ENCODE measurements at regions not wholly inside any gene's neighbourhood (a gene's known extent, or its start where the extent isn't known, plus 50 kb on each side); places are given as distances from the start of the nearest gene placed in this dataset.

DNA sequence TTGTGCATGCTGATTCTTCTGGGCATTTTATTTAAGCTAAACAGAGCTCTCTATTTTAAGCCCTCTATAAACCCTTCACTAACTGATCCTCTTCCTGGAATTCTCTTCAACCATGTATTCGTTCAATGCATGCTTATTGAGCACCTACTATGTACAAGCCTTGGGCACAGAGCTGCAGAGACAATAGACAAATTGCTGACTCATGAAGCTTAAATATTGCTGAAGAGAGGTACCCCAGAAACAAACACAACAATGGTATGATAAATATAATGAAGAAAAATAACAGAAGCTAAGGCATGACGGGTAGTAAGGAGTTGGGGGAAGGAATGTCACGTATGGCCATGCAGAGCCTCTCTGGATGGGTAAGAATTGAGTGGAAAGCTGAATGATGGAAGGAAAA lies 222.2 kb downstream of the PPARGC1A start:
- Histone ChIP-seq H3K9ac (ENCODE audit: low read length) (no peak overlapping the region), H3K27ac (ENCODE audit: low read depth, low read length) (no peak overlapping the region), H3K27me3 (ENCODE audit: control insufficient read depth, insufficient read depth, low read length) (no peaks in the 10 kb centered on the region), H3K9me3 (ENCODE audit: control insufficient read depth, insufficient read depth, low read depth, low read length) (peaks cover 5% of the 10 kb centered on the region; the same call in 1 of the 2 replicates), H3K36me3 (ENCODE audit: control insufficient read depth, insufficient read depth, low read length) (no peaks in the 10 kb centered on the region), H3K4me3 (ENCODE audit: low read depth, low read length) (no peak overlapping the region), H3K4me1 (ENCODE audit: control insufficient read depth, insufficient read depth, low read length) (no peaks in the 10 kb centered on the region)

- no peaks in the 10 kb centered on the region for H3K27me3 ChIP-seq (ENCODE audit: control insufficient read depth, insufficient read depth, low read length)
- no peak overlapping the region for H3K4me3 ChIP-seq (ENCODE audit: low read depth, low read length)
- H3K9ac ChIP-seq (ENCODE audit: low read length) = no peak overlapping the region
- H3K27ac ChIP-seq (ENCODE audit: low read depth, low read length) = no peak overlapping the region
- H3K4me1 ChIP-seq (ENCODE audit: control insufficient read depth, insufficient read depth, low read length) = no peaks in the 10 kb centered on the region
- H3K36me3 ChIP-seq (ENCODE audit: control insufficient read depth, insufficient read depth, low read length) = no peaks in the 10 kb centered on the region
- peaks cover 5% of the 10 kb centered on the region; the same call in 1 of the 2 replicates for H3K9me3 ChIP-seq (ENCODE audit: control insufficient read depth, insufficient read depth, low read depth, low read length)
These were observed 229.0 kb downstream of the PPARGC1A start for GRCh38 chr4:23660865-23661264.

- no peak overlapping the region for H3K9ac ChIP-seq (ENCODE audit: low read length)
- no peak overlapping the region for H3K27ac ChIP-seq (ENCODE audit: low read depth, low read length)
- no peak overlapping the region for H3K4me3 ChIP-seq (ENCODE audit: low read depth, low read length)
- no peaks in the 10 kb centered on the region for H3K4me1 ChIP-seq (ENCODE audit: control insufficient read depth, insufficient read depth, low read length)
- H3K36me3 ChIP-seq (ENCODE audit: control insufficient read depth, insufficient read depth, low read length) = no peaks in the 10 kb centered on the region
- H3K27me3 ChIP-seq (ENCODE audit: control insufficient read depth, insufficient read depth, low read length) = no peaks in the 10 kb centered on the region
- no peaks in the 10 kb centered on the region; the same call in 1 of the 2 replicates for H3K9me3 ChIP-seq (ENCODE audit: control insufficient read depth, insufficient read depth, low read depth, low read length)
These were observed 235.1 kb downstream of the PPARGC1A start for GRCh38 chr4:23654791-23655190.

- Histone ChIP-seq H3K9ac (ENCODE audit: low read length) (no peak overlapping the region), H3K4me3 (ENCODE audit: low read depth, low read length) (no peak overlapping the region), H3K36me3 (ENCODE audit: control insufficient read depth, insufficient read depth, low read length) (no peaks in the 10 kb centered on the region), H3K27me3 (ENCODE audit: control insufficient read depth, insufficient read depth, low read length) (no peaks in the 10 kb centered on the region), H3K4me1 (ENCODE audit: control insufficient read depth, insufficient read depth, low read length) (no peaks in the 10 kb centered on the region), H3K9me3 (ENCODE audit: control insufficient read depth, insufficient read depth, low read depth, low read length) (peaks cover 6% of the 10 kb centered on the region; the same call in 1 of the 2 replicates), H3K27ac (ENCODE audit: low read depth, low read length) (no peak overlapping the region)
These were observed 240.8 kb downstream of the PPARGC1A start for GRCh38 chr4:23648854-23649596.

- Histone ChIP-seq H3K27me3 (ENCODE audit: control insufficient read depth, insufficient read depth, low read length) (no peaks in the 10 kb centered on the region), H3K27ac (ENCODE audit: low read depth, low read length) (no peak overlapping the region), H3K9me3 (ENCODE audit: control insufficient read depth, insufficient read depth, low read depth, low read length) (no peaks in the 10 kb centered on the region), H3K4me3 (ENCODE audit: low read depth, low read length) (no peak overlapping the region), H3K9ac (ENCODE audit: low read length) (no peak overlapping the region), H3K4me1 (ENCODE audit: control insufficient read depth, insufficient read depth, low read length) (peaks cover 9% of the 10 kb centered on the region; the same call in 1 of the 2 replicates), H3K36me3 (ENCODE audit: control insufficient read depth, insufficient read depth, low read length) (no peaks in the 10 kb centered on the region)
These were observed 254.4 kb downstream of the PPARGC1A start for GRCh38 chr4:23635468-23635867.

- Histone ChIP-seq H3K4me3 (ENCODE audit: low read depth, low read length) (no peak overlapping the region), H3K27ac (ENCODE audit: low read depth, low read length) (no peak overlapping the region), H3K36me3 (ENCODE audit: control insufficient read depth, insufficient read depth, low read length) (no peaks in the 10 kb centered on the region)
These were observed 258.4 kb downstream of the PPARGC1A start for GRCh38 chr4:23631255-23631950.

GRCh38 chr4:23630110-23630509 lies 259.7 kb downstream of the PPARGC1A start:
- Histone ChIP-seq H3K9ac (ENCODE audit: low read length) (no peak overlapping the region), H3K4me3 (ENCODE audit: low read depth, low read length) (no peak overlapping the region), H3K27me3 (ENCODE audit: control insufficient read depth, insufficient read depth, low read length) (no peaks in the 10 kb centered on the region), H3K9me3 (ENCODE audit: control insufficient read depth, insufficient read depth, low read depth, low read length) (0 out of 2 replicates have a peak, but pooled peaks cover 5% of the 10 kb centered on the region), H3K27ac (ENCODE audit: low read depth, low read length) (no peak overlapping the region), H3K36me3 (ENCODE audit: control insufficient read depth, insufficient read depth, low read length) (no peaks in the 10 kb centered on the region), H3K4me1 (ENCODE audit: control insufficient read depth, insufficient read depth, low read length) (peaks cover 9% of the 10 kb centered on the region; the same call in 1 of the 2 replicates)

More at GRCh38 chr4:23631255-23631950, 258.4 kb downstream of the PPARGC1A start:
- Histone ChIP-seq H3K9ac (ENCODE audit: low read length) (no peak overlapping the region), H3K4me1 (ENCODE audit: control insufficient read depth, insufficient read depth, low read length) (peaks cover 9% of the 10 kb centered on the region; the same call in 1 of the 2 replicates), H3K9me3 (ENCODE audit: control insufficient read depth, insufficient read depth, low read depth, low read length) (no peaks in the 10 kb centered on the region), H3K27me3 (ENCODE audit: control insufficient read depth, insufficient read depth, low read length) (no peaks in the 10 kb centered on the region)

DNA sequence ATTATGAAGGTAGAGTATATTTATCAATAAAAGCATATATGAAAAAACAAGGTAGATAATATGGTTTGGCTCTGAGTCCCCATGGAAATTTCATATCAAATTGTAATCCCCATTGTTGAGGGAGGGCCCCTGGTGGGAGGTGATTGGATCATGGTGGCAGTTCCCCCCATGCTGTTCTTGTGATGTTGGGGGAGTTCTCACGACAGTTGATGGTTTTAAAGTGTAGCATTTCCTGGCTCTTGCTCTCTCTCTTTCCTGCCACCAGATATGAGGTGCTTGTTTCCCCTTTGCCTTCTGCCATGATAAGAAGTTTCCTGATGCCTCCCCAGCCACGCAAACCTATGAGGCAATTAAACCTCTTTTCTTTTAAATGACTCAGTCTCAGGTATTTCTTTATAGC lies 260.4 kb downstream of the PPARGC1A start:
- no peak overlapping the region for H3K4me3 ChIP-seq (ENCODE audit: low read depth, low read length)
- 0 out of 2 replicates have a peak, but pooled peaks cover 7% of the 10 kb centered on the region for H3K9me3 ChIP-seq (ENCODE audit: control insufficient read depth, insufficient read depth, low read depth, low read length)

DNA sequence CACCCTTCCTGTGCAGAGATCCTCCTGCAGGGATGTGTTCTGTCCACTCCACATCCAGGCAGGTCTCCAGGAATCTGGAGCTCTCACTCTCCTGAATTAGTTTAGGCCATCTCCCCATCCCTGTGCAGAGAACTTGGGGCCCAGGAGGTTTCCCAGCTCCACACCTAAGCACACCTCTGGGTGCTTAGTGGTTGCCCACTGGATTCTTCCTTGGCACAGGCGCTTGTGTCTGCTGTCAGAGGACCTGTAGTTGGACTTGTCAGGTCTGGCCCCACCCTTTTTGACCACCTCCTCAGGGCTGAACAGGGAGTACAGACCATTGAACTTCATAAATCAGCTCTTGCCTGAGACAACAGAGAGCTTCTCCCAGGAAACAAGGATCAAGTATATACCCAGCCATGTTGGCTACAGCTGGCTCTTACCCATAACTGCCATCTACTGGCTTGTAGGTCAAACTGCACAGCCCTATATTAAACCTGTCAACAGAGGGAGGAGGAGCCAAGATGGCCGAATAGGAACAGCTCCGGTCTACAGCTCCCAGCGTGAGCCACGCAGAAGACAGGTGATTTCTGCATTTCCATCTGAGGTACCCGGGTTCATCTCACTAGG lies 275.5 kb downstream of the PPARGC1A start:
- H3K36me3 ChIP-seq (ENCODE audit: control insufficient read depth, insufficient read depth, low read length) = no peaks in the 10 kb centered on the region
- 0 out of 2 replicates have a peak, but pooled peaks cover 3% of the 10 kb centered on the region for H3K9me3 ChIP-seq (ENCODE audit: control insufficient read depth, insufficient read depth, low read depth, low read length)
- H3K4me3 ChIP-seq (ENCODE audit: low read depth, low read length) = no peak overlapping the region

More for the DNA sequence above, 260.4 kb downstream of the PPARGC1A start:
- Histone ChIP-seq H3K36me3 (ENCODE audit: control insufficient read depth, insufficient read depth, low read length) (no peaks in the 10 kb centered on the region), H3K27me3 (ENCODE audit: control insufficient read depth, insufficient read depth, low read length) (no peaks in the 10 kb centered on the region), H3K9ac (ENCODE audit: low read length) (no peak overlapping the region), H3K27ac (ENCODE audit: low read depth, low read length) (no peak overlapping the region), H3K4me1 (ENCODE audit: control insufficient read depth, insufficient read depth, low read length) (peaks cover 9% of the 10 kb centered on the region; the same call in 1 of the 2 replicates)

GRCh38 chr4:23613782-23614181 lies 276.1 kb downstream of the PPARGC1A start:
- Histone ChIP-seq H3K9ac (ENCODE audit: low read length) (no peak overlapping the region), H3K9me3 (ENCODE audit: control insufficient read depth, insufficient read depth, low read depth, low read length) (0 out of 2 replicates have a peak, but pooled peaks cover 3% of the 10 kb centered on the region), H3K27ac (ENCODE audit: low read depth, low read length) (no peak overlapping the region), H3K27me3 (ENCODE audit: control insufficient read depth, insufficient read depth, low read length) (no peaks in the 10 kb centered on the region), H3K4me3 (ENCODE audit: low read depth, low read length) (no peak overlapping the region), H3K4me1 (ENCODE audit: control insufficient read depth, insufficient read depth, low read length) (no peaks in the 10 kb centered on the region), H3K36me3 (ENCODE audit: control insufficient read depth, insufficient read depth, low read length) (no peaks in the 10 kb centered on the region)

More for the DNA sequence above, 275.5 kb downstream of the PPARGC1A start:
- Histone ChIP-seq H3K4me1 (ENCODE audit: control insufficient read depth, insufficient read depth, low read length) (no peaks in the 10 kb centered on the region), H3K9ac (ENCODE audit: low read length) (no peak overlapping the region), H3K27me3 (ENCODE audit: control insufficient read depth, insufficient read depth, low read length) (no peaks in the 10 kb centered on the region), H3K27ac (ENCODE audit: low read depth, low read length) (no peak overlapping the region)
